SHP77 (cell line): ENCODE measurements at regions not wholly inside any gene's neighbourhood (a gene's known extent, or its start where the extent isn't known, plus 50 kb on each side); places are given as distances from the start of the nearest gene placed in this dataset.
A peak's percentile ranks its signal among the peaks of the same experiment; 100 is the strongest.

Experiments used
- DNase-seq, 2 experiments: peaks; one replicate each; lab custom pipeline; 2025; lab: John Stamatoyannopoulos, UW

DNA sequence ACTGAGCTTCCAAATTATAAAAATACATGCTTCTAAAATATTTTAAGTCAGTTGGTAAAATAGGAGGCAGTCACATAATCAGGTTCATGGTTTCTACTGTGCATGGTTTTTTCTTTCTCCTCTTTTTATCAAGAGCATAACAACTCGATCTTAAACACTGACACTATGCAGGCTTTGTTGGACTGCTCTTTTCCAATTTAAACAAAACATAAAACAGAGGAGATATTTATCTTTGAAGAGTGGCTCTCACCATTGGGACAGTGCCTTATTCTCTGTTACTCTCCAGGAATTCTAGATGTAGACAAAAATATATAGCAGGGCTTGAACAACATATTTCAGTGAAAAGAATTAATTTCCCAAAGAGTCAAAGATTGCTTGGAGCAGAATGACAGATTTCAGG is 883.5 kb upstream of the ADGRL2 start:
- DNase-seq, result no peak

DNA sequence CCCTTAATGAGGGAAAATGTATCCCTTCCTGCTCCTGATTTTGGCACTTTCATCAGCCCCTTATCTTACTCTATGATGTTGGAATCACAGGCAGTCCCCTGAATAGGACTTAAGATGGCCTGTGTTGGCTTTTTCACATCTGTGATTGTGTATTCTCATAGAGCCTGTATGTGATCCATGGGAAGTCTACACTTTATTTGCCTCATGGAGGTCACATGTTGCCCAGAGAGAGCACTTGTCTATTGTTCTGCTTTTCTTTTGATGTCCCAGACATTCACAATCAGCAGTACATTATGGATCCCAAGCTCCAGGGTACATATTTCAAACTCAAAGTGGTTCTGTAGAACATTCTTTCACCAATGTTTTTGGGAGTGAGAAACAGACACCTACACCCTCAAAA is 885.2 kb upstream of the ADGRL2 start:
- DNase-seq, result no peak

DNA sequence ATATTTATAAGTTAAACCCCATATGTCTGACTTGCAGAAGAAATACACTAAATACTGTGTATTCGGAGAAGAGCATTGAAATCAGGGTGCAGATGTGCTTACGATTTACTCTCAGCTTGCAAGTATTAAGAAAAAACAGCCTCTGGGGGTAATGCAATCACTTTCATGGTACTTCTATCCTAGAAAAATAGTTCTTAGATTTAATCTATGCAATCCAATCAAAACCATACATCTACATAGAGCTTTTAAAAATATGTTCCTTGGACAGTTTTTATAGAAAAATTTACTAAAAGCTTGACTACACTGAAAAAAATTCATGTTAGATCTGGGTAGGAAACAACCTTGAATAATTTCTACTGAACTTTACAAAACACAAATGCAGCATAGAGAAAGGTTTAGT is 890.3 kb upstream of the ADGRL2 start:
- DNase-seq, result no peak

GRCh38 chr1:80909172-80909784 is 891.5 kb upstream of the ADGRL2 start:
- no peak for DNase-seq

DNA sequence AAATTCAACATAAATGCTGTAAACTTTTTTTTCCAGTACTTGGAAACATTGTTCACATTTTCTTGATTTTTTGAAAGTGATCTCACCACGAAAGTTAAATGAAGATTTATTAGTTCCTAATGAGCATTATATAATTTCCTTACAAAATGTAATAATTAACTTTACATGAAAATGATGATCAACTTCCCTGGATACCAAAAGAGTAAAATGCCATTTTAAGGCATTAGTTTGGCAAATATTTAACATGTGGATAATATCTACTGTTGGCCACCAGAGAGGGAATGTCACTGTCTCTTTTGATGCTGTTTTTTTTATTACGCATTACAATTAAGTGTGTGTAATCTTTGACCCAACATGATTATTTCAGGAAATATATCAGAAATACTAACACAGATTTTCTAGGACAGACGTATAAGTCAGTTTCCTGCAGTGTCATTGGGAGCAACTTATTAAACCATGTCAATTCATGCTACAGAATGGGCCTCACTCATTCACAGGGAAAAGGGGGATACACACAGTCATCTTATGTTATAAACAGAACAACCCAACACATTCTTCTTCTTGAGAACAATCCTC is 903.9 kb upstream of the ADGRL2 start:
- DNase-seq, result no peak

DNA sequence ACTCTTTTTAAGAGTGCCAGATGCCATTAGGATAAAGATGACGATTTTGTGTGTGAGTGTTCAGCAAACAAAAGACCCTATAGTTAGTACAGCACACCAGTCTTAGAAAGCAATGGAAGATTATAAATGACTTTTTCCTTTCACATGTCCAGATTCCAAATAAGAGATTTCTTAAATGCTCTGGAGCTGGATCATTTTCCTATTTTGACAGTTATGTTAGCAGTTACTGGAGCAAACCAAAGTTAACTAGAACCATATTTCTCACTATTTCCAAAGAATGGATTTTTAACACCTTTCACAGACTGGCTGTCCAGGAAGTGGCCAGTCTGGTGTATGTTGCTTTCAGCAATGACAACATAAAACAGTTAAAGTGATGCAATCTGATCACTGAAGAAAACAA is 905.8 kb upstream of the ADGRL2 start:
- no peak for DNase-seq

- no peak for DNase-seq
These were observed 907.6 kb upstream of the ADGRL2 start for GRCh38 chr1:80893115-80893514.

DNA sequence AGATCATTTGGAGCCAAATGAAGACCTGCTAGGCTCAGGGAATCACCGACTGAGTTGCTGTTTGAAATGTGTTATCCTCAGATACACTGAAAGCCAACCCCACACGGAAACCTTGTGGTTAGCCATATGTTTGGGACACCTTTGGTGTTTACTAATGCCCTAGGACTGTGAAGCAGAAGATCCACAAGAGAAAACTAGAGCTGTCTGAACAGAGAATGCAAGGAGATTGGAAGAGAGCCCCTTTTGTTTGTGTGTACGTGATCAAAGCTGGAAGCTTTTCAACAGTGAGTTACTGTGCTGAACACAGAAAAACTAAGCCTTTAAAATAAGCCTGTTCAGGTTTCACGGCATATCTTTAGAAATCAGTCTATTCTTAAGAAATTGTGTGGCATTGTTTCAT is 908.2 kb upstream of the ADGRL2 start:
- no peak for DNase-seq

- DNase-seq, result no peak
These were observed 908.9 kb upstream of the ADGRL2 start for GRCh38 chr1:80891871-80892270.

DNA sequence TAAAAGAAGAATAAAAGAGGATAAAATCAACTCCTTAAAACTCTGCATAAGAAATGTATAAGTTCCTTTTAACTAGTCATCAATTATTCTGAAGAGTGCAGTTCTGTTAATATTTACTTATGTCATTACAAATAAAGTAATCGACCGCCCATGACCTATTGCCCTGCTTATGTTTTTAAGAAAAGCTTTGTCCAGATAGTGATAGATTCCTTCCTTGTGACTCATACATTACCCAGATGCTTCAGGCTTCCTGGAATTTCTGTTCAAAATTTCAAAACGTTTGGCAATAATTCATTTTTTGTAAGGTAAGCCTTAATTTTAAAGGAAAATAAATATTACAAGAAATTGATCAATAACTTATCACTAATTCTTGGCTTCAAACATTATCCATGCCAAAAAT is 918.2 kb upstream of the ADGRL2 start:
- no peak for DNase-seq

- no peak for DNase-seq
These were observed 922.4 kb upstream of the ADGRL2 start for GRCh38 chr1:80878343-80878742.

DNA sequence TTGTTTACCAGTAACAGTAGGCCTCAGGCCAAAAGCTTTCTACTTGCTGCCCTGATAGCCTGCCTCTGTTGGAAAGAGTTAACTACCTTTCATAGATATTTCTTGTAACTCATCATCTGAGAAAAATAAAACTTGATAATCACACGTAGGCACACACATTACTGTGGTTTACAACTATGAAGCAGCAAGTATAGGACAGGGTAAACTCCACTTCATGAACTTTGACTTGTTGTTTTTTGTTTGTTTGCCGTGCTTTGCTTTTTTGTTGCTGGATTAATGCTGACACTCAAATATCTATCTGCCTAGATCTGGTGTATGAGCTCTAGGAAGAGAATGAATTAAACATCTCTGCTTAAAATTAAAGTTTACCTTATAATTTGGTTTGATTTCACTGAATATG is 924.7 kb upstream of the ADGRL2 start:
- no peak for DNase-seq

DNA sequence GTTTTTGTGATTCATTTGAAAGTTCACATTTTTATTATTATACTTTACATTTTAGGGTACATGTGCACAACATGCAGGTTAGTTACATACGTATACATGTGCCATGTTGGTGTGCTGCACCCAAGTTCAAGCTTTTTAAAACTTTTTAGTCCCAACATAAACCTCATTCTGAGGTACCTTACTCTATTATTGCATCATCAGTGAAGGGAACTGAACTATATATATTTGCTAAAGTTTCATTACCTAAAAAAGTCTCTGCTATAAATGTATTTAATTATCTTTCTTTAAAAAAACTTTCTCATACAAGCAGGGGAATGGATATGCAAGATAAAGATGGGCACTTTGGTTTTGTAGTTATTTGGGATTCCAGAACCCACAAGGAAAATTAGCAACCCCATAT is 931.4 kb upstream of the ADGRL2 start:
- no peak for DNase-seq

GRCh38 chr1:80847904-80848303 is 952.8 kb upstream of the ADGRL2 start:
- DNase-seq, result no peak

GRCh38 chr1:80846966-80847365 is 953.8 kb upstream of the ADGRL2 start:
- no peak for DNase-seq

- DNase-seq, result no peak
These were observed 957.9 kb upstream of the ADGRL2 start for GRCh38 chr1:80842796-80843195.

- no peak for DNase-seq
These were observed 959.5 kb upstream of the ADGRL2 start for GRCh38 chr1:80841261-80841660.

DNA sequence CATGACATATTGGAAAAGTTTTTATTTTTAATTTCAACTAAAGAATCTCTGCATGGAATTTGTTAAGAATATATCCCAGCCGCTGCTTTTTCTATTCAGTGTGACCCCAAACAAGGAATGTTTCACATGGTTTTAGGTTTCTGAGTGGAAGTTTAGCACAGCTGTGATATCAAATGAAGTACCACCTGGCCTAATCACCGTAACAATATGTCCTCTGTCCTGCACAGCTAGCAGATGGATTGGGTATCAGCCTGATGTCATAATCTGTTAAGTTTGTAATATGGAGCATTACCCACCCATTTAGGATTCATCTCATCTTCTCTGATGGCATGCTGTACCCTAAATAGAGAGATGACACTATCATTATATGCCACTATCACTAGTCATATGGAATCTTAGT is 963.7 kb upstream of the ADGRL2 start:
- peak in 1 of 2 experiments; percentile 2 for DNase-seq

- no peak for DNase-seq
These were observed 964.2 kb upstream of the ADGRL2 start for GRCh38 chr1:80836505-80836904.

DNA sequence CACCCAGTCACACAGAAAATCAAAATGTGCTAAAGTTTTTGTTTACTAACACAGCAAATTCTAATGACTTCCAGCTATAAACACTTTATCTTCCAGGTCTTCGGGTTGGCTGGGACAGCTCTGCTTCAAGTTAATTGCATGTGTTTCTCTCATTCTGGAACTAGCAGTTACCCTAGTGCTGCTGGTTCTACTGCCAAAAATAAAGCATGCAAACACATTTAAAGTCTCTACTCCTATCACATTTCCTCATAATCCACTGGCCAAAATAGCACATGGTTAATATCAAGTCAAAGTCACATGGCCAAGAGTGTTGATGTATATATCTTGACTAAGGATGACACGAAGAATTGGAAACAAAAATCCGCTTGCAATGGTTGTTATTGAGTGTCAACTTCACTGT is 973.1 kb upstream of the ADGRL2 start:
- no peak for DNase-seq

- DNase-seq, result no peak
These were observed 975.7 kb upstream of the ADGRL2 start for GRCh38 chr1:80825067-80825466.

DNA sequence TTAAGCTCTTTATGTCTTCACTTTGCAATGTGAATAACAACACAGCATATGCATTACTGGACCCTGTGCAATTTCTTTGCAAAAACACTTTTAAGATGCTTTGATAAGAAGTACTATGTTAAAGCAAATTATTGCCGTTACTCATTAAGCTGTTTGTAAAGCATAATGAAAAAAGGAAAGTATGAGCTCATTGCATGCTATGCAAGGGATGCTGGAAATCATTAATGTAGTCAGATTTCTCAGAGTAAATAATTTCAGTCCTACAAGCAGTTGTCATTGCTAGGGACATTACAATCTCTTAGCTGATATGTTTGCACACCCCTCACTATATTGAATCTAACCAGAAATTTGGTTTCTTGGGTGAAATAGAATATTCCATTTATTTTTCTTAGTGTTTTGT is 982.5 kb upstream of the ADGRL2 start:
- no peak for DNase-seq

GRCh38 chr1:80807981-80808380 is 992.8 kb upstream of the ADGRL2 start:
- no peak for DNase-seq

DNA sequence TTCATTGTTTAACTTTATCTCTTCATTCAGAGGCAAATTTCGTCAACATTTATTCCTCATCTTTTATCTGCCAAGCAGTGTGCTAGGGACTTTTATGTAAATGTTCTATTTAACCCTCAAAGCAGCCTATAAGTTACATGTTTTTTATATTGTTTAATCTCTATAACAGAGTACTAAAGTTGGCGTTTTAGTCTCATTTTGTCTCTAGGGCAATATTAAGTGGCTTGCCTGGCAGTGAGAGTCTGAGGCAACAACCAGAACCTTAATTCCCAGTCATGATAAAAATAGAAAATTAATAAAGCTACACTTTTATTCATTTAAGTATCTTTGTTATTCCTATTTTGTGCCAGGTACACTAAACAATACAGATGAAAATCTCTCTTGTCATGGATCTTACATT is 994.3 kb upstream of the ADGRL2 start:
- no peak for DNase-seq
